ENCODE measurements at regions not wholly inside any gene's neighbourhood (a gene's known extent, or its start where the extent isn't known, plus 50 kb on each side); places are given as distances from the start of the nearest gene placed in this dataset.

DNA sequence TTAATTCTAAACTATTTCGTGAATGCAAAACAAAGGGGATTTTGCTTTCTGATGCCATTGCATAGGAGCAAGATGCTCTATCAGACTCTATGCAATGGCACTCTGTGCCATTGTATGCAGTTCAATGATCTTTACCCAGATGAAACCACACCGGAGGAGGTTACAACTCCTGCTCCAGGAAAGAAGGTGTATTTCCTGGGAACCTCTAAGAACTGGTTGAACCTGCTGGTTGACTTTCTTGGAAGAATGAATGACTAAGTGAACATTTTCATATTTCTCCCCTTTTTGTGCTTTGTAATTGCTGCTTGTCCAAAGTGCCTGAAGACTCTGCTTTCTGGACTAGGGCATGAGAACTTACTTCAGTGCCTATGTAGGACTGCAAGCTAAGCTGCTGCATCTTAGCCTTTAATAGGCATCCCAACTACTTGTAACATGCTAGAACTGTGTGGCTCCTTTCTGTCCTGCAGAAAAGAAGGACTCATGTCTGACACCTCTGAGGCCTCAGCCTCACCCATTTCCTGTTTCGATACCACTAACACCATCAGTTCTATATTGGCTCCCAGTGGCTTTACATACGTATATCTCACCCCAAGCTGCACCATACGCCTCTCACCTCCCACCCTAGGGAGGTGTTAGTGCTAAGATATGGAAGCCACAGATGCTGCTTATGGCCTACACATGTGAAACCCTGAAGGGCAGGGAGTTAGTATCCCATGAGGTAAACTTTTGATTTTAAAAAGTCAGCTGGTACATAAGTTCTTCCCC, 193.5 kb upstream of the CNOT2 start:
- TF ChIP-seq, protein P1, sequence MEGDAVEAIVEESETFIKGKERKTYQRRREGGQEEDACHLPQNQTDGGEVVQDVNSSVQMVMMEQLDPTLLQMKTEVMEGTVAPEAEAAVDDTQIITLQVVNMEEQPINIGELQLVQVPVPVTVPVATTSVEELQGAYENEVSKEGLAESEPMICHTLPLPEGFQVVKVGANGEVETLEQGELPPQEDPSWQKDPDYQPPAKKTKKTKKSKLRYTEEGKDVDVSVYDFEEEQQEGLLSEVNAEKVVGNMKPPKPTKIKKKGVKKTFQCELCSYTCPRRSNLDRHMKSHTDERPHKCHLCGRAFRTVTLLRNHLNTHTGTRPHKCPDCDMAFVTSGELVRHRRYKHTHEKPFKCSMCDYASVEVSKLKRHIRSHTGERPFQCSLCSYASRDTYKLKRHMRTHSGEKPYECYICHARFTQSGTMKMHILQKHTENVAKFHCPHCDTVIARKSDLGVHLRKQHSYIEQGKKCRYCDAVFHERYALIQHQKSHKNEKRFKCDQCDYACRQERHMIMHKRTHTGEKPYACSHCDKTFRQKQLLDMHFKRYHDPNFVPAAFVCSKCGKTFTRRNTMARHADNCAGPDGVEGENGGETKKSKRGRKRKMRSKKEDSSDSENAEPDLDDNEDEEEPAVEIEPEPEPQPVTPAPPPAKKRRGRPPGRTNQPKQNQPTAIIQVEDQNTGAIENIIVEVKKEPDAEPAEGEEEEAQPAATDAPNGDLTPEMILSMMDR (conservative IDR thresholded peaks at IDR 0.05), result no peak
- H3K27ac ChIP-seq, result no peak overlapping the region

DNA sequence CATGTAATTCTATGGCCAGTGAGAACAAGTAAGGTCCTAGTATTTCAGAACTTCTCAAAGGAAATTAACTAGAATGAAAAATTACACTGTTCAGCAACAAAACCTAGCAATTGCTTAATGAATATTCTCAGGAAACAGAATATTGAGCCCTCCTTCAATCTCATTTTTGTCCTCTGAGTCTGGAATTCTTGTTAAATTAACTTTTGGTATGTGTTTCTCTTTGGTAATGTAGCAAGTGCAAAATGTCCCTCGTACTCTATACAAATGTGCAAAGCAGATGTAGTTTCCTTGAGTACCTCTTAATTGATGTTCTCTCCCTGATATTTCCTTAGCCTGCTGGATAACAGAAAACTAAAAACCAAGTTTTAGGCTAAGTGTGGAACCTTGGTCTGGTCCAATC, 190.8 kb upstream of the CNOT2 start:
- TF ChIP-seq, protein P1 (conservative IDR thresholded peaks at IDR 0.05), result no peak

DNA sequence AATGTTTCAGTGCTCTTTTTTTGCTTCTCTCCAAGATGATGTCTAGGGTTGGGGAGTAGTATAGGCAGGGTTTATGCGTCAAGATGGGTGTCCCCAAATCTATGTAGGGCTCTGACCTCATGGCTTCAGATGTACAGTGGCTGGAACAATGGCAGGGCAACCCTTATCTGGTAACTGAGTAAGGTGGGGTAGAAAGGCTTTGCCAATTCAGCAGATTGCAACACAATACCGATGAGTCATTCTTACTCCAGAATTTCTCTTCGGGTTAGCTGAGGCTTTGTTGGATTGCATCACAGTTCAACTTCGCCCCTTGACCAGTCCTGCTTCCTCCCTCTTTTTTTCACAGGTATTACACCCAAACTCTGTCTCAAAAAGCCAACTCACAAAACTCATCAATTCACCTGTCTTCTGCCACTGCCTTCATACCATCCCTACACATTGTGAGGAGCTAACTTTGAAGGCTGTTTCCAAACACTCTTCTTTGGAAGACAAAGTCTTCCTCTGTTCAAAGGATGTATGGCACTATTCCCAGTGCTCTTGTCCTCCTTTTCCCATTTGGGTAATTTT, 190.2 kb upstream of the CNOT2 start:
- TF ChIP-seq, protein P1 (conservative IDR thresholded peaks at IDR 0.05), result no peak
- no peak overlapping the region for H3K27ac ChIP-seq

More for the DNA sequence above, 190.8 kb upstream of the CNOT2 start:
- H3K27ac ChIP-seq, result no peak overlapping the region

DNA sequence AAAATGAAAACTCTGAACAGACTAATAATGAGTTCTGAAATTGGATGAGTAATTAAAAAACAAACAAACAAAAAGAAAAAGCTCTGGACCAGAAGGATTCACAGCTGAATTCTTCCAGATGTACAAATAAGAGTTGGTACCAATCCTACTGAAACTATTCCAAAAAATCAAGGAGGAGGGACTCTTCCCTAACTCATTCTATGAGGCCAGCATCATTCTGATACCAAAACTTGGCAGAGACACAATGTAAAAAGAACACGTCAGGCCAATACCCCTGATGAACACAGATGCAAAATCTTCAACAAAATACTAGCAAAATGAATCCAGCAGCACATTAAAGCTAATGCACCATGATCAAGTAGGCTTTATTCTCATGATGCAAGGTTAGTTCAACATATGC, 183.9 kb upstream of the CNOT2 start:
- TF ChIP-seq, protein P1 (conservative IDR thresholded peaks at IDR 0.05), result no peak
- H3K27ac ChIP-seq, result no peak overlapping the region

DNA sequence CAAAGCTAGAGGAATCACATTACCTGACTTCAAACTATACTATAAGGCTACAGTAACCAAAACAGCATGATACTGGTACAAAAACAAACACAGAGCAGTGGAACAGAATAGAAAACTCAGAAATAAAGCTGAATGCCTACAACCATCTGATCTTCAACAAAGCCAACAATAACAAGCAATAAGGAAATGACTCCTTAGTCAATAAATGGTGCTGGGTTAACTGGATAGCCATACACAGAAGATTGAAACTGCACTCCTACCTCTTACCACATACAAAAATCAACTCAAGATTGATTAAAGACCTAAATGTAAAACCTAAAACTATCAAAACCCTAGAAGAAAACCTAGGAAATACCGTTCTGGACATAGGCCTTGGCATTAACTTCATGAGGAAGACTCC, 182.6 kb upstream of the CNOT2 start:
- TF ChIP-seq, protein P1 (conservative IDR thresholded peaks at IDR 0.05), result no peak
- H3K27ac ChIP-seq, result no peak overlapping the region

DNA sequence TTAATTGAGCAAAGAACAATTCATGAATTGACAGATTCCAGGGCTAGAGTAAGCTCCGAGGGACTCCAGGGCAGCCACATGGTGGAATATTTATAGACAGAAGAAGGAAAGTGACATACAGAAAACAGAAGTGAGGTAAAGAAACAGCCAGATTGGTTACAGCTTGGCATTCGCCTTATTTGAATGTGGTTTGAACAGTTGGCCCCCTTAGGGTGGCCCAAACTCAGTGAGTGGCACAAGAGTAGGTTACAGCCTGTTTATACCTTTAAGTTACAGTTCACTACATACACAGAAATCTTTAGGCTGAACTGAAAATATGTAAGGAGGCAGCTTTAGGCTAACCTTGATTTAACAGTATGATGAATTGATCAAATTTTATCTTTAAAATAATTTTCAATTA, 174.5 kb upstream of the CNOT2 start:
- TF ChIP-seq, protein P1 (conservative IDR thresholded peaks at IDR 0.05), result no peak
- no peak overlapping the region for H3K27ac ChIP-seq

DNA sequence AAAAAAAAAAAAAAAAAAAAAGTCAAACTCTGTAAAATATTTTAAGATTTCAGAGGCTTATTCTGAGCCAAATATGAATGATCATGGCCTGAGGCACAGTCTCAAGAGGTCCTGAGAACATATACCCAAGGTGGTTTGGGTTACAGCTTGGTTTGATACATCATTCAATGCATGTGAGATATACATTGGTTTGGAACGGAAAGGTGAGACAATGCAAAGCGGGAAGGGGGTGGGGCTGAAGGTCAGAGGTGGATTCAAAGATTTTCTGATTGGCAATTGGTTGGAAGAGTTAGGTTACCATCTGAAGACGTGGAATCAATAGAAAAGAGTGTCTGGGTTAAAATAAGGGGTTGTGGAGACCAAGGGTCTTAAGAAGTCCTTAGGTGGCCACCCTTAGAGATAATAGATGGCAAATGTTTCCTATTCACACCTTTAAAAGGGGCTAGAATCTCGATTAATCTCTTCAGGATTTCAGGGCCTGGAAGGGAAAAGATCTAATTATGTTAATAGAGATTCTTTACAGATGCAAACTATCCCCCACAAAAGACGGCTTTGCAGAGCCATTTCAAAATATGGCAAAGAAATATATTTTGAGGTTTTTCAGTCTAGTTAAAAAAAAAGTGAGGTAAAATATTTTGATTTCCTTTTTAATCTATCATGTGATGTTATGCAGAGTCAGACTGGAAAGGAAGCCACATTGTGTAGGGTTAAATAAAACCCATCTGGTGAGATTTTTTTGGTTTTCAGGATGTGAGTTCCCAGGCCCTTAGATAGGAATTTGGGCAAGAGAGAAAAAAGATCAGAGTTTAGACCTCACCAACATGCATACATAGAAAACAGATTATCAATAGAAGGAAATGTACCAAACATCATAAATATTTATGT, 173.8 kb upstream of the CNOT2 start:
- peak overlapping the region; percentile 67 for H3K27ac ChIP-seq
- TF ChIP-seq, protein P1 (conservative IDR thresholded peaks at IDR 0.05), result no peak
